Esophagus muscularis mucosa (tissue), 4 donors: ENCODE measurements at regions not wholly inside any gene's neighbourhood (a gene's known extent, or its start where the extent isn't known, plus 50 kb on each side); places are given as distances from the start of the nearest gene placed in this dataset.
A peak's percentile ranks its signal among the peaks of the same experiment; 100 is the strongest.

Experiments used
- DNase-seq: peaks from one replicate; pipeline ENCODE4 v3.0.0-alpha.2; 2017; ENCODE audit errors: extremely low spot score
- H3K27ac ChIP-seq, 4 donors: fragments of 200-600 bp; sonication (generic); replicated peaks in 1 of 4; 1 replicate in 3 of 4; 2 replicates in 1 of 4; pipeline ENCODE4 v1.5.1; 2016 to 2019; ENCODE audit warnings: mild to moderate bottlenecking in 1 of 4
- H3K27me3 ChIP-seq, 4 donors: fragments of 200-600 bp; sonication (generic); one replicate each; pipeline versions ENCODE4 v1.5.1 to v1.6.0; 2016 to 2019
- H3K36me3 ChIP-seq, 4 donors: fragments of 200-600 bp; sonication (generic); one replicate each; pipeline ENCODE4 v1.5.1; 2016 to 2019
- H3K4me1 ChIP-seq, 4 donors: fragments of 200-600 bp; sonication (generic); one replicate each; pipeline ENCODE4 v1.5.1; 2016 to 2019
- H3K4me3 ChIP-seq, 4 donors: fragments of 200-600 bp; sonication (generic); 1 replicate in 2 of 4; 2 replicates in 2 of 4; pipeline ENCODE4 v1.5.1; 2016 to 2019; ENCODE audit warnings: mild to moderate bottlenecking in 4 of 4, moderate library complexity in 1 of 4
- H3K9me3 ChIP-seq, 4 donors: fragments of 200-600 bp; sonication (generic); 1 replicate in 3 of 4; 2 replicates in 1 of 4; pipeline ENCODE4 v1.5.1; 2016 to 2019
- EP300 ChIP-seq: sonication (generic); formaldehyde crosslinking; IDR thresholded peaks from one replicate; pipeline ENCODE4 v1.6.1; 2017; ENCODE audit warnings: antibody characterized with exemption
- POLR2A ChIP-seq: fragments of 450-650 bp; IDR thresholded peaks from one replicate; pipeline ENCODE4 v1.6.1; 2017; ENCODE audit warnings: antibody characterized with exemption, moderate library complexity, mild to moderate bottlenecking, low read depth
- POLR2AphosphoS5 ChIP-seq, 2 donors: sonication (generic); formaldehyde crosslinking; IDR thresholded peaks; one replicate each; pipeline ENCODE4 v1.6.1; 2017; ENCODE audit warnings: antibody characterized with exemption in 2 of 2
- WGBS: methylation state at CpG from one replicate; pipeline ENCODE4 v1.1.5; 2018; 5-methylcytosine and 5-hydroxymethylcytosine counted together
- intact Hi-C: fragments of 100-400 bp; cut with DNase I; formaldehyde crosslinking; loops from one replicate; pipeline ENCODE4 v1.15.1; 2023
- TF ChIP-seq, protein P1 (sequence below), 3 experiments: fragments of 200-600 bp in 2 of 3; fragments of 450-650 bp in 1 of 3; sonication (generic) in 2 of 3; IDR thresholded peaks; one replicate each; pipeline ENCODE4 v1.5.1; 2017 to 2019; ENCODE audit warnings: antibody characterized with exemption in 3 of 3, mild to moderate bottlenecking in 2 of 3, moderate library complexity in 1 of 3

DNA sequence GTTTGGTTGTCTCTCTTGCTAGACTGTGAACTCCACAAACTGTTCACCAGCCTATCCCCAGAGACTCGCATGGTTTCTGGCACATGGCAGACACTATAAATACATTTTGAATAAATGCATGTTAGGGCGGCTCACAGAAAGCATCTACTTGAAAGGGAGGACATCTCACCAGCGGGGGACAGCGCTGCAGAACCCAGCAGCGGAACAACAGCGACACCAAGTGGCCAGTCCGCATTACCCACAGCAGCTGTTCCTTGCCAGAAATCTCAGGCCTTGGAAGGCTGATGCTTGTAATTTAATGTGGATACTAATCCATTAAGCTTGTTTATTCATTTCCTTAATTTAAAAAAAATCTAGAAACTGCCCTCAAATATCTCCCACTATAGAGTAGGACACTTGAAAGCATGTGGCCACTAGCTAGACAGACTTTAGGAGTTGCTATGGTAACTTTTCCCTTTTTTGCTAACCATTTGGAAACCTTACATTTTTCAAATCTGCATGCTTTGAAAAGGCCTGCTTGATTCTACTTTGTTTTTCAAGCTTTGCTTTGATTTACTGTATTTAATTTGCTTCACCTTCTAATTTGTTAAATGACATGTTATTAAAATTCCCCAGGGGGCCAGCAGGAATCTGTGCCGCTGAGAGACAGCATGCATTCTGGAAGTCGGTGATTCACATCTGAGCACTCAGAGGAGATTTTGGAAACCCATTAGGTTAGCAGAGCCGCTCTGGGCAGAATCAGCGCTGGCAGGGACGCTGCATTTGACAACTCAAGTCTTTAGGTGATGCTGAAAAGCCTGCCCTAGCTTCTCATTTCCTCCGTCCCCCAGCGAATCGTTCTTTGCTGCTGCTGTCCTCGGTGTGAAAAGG lies 63.5 kb upstream of the SSX2IP start:
- intact Hi-C loops: loop anchor here (2.0 kb wide), 2 partner anchors 85 to 133 kb away; no protein-coding TSS in a partner anchor
- peak; percentile 55 for DNase-seq
- H3K4me3 ChIP-seq: no peak overlapping the region
- peaks cover 0 to 9% (median 7%) of the 10 kb centered on the region in 4 donors for H3K4me1 ChIP-seq
- WGBS: 45% methylated on average over 16 of the region's 16 CpGs
- H3K36me3 ChIP-seq: no peaks in the 10 kb centered on the region
- H3K27ac ChIP-seq: no peak overlapping the region
- no peaks in the 10 kb centered on the region for H3K9me3 ChIP-seq
- TF ChIP-seq EP300 (no peak), POLR2A (no peak)
- TF ChIP-seq, protein P1, sequence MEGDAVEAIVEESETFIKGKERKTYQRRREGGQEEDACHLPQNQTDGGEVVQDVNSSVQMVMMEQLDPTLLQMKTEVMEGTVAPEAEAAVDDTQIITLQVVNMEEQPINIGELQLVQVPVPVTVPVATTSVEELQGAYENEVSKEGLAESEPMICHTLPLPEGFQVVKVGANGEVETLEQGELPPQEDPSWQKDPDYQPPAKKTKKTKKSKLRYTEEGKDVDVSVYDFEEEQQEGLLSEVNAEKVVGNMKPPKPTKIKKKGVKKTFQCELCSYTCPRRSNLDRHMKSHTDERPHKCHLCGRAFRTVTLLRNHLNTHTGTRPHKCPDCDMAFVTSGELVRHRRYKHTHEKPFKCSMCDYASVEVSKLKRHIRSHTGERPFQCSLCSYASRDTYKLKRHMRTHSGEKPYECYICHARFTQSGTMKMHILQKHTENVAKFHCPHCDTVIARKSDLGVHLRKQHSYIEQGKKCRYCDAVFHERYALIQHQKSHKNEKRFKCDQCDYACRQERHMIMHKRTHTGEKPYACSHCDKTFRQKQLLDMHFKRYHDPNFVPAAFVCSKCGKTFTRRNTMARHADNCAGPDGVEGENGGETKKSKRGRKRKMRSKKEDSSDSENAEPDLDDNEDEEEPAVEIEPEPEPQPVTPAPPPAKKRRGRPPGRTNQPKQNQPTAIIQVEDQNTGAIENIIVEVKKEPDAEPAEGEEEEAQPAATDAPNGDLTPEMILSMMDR (IDR thresholded peaks at IDR 0.05): peak; percentile 87 to 94 (median 91)
- no peaks in the 10 kb centered on the region for H3K27me3 ChIP-seq

GRCh38 chr1:84750110-84750730 lies 60.0 kb upstream of the SSX2IP start:
- no peak for DNase-seq
- Histone ChIP-seq H3K9me3 (no peaks in the 10 kb centered on the region), H3K27ac (no peak overlapping the region), H3K4me1 (peaks cover 0 to 4% (median 0%) of the 10 kb centered on the region in 4 donors), H3K27me3 (no peaks in the 10 kb centered on the region), H3K36me3 (no peaks in the 10 kb centered on the region), H3K4me3 (no peak overlapping the region)
- WGBS: 59% methylated on average over 6 of the region's 6 CpGs
- intact Hi-C loops: no loop called here
- TF ChIP-seq POLR2A: no peak
- TF ChIP-seq, protein P1 (IDR thresholded peaks at IDR 0.05): no peak
- TF ChIP-seq EP300: no peak
- TF ChIP-seq POLR2AphosphoS5 (IDR thresholded peaks at IDR 0.05): no peak

GRCh38 chr1:84749427-84749826 lies 59.2 kb upstream of the SSX2IP start:
- no peak for DNase-seq
- no peak overlapping the region for H3K27ac ChIP-seq
- intact Hi-C loops: no loop called here
- TF ChIP-seq POLR2A: no peak
- TF ChIP-seq, protein P1 (IDR thresholded peaks at IDR 0.05): no peak
- H3K27me3 ChIP-seq: no peaks in the 10 kb centered on the region
- H3K4me1 ChIP-seq: peaks cover 0 to 4% (median 0%) of the 10 kb centered on the region in 4 donors
- no peaks in the 10 kb centered on the region for H3K36me3 ChIP-seq
- WGBS: 88% methylated on average over 2 of the region's 2 CpGs
- H3K4me3 ChIP-seq: no peak overlapping the region
- H3K9me3 ChIP-seq: no peaks in the 10 kb centered on the region

- TF ChIP-seq EP300: no peak
- TF ChIP-seq POLR2AphosphoS5 (IDR thresholded peaks at IDR 0.05): no peak
- no peak for TF ChIP-seq POLR2A
- TF ChIP-seq, protein P1 (IDR thresholded peaks at IDR 0.05): no peak
- Histone ChIP-seq H3K4me1 (peaks cover 0 to 1% (median 0%) of the 10 kb centered on the region in 4 donors), H3K36me3 (no peaks in the 10 kb centered on the region), H3K27ac (no peak overlapping the region), H3K9me3 (no peaks in the 10 kb centered on the region), H3K4me3 (no peak overlapping the region), H3K27me3 (no peaks in the 10 kb centered on the region)
- intact Hi-C loops: no loop called here
- no peak for DNase-seq
- WGBS: 95% methylated on average over 3 of the region's 3 CpGs
These were observed 58.1 kb upstream of the SSX2IP start for GRCh38 chr1:84748364-84748763.
